ENCODE measurements at regions not wholly inside any gene's neighbourhood (a gene's known extent, or its start where the extent isn't known, plus 50 kb on each side); places are given as distances from the start of the nearest gene placed in this dataset.

- no peaks in the 10 kb centered on the region for H3K79me1 ChIP-seq (ENCODE audit: insufficient read depth, low read depth, low read length, poor library complexity, severe bottlenecking)
- no peak overlapping the region for H3T11ph ChIP-seq (ENCODE audit: low read length)
- H2AK5ac ChIP-seq (ENCODE audit: insufficient read length, low read length) = no peak overlapping the region
- no peaks in the 10 kb centered on the region for H4K20me1 ChIP-seq (ENCODE audit: control insufficient read depth, insufficient read depth, insufficient read length)
- no peak overlapping the region for H3K27ac ChIP-seq (ENCODE audit: insufficient read length, low read depth, low read length)
- Mint-ChIP-seq H3K4me1 (peaks cover 0 to 12% of the 10 kb centered on the region in 2 experiments; a peak in 2 of 4 replicates), H3K36me3 (ENCODE audit: insufficient read depth in 1 of 3, low read depth in 3 of 3) (no peaks in the 10 kb centered on the region), H3K27ac (no peak overlapping the region), H3K27me3 (ENCODE audit: low read depth) (peaks cover 11% of the 10 kb centered on the region), H3K9me3 (no peaks in the 10 kb centered on the region), H3K4me3 (no peak overlapping the region)
- H3K4me2 ChIP-seq (ENCODE audit: insufficient read depth, insufficient read length, low read length) = no peak overlapping the region
- H2BK20ac ChIP-seq (ENCODE audit: low read depth, low read length, poor library complexity, severe bottlenecking) = no peak overlapping the region
- H3K79me2 ChIP-seq (ENCODE audit: insufficient read depth, low read length) = no peaks in the 10 kb centered on the region
- no peak overlapping the region for H2BK15ac ChIP-seq (ENCODE audit: low read depth, low read length)
- H3K23ac ChIP-seq (ENCODE audit: insufficient read length, low read depth, low read length) = no peak overlapping the region
- no peak for TF ChIP-seq CTCF (conservative IDR thresholded peaks at IDR 0.05)
- no peak overlapping the region for H3K18ac ChIP-seq (ENCODE audit: insufficient read length, low read depth, low read length)
- H3K56ac ChIP-seq (ENCODE audit: insufficient read length, low read depth, low read length) = no peak overlapping the region
- H2BK120ac ChIP-seq (ENCODE audit: low read depth, low read length, poor library complexity, severe bottlenecking) = no peak overlapping the region
- no CpG with 5 or more reads among the region's 1 CpG for WGBS (ENCODE audit: extremely low coverage, insufficient read length, low lambda C conversion rate)
- H3K14ac ChIP-seq (ENCODE audit: insufficient read depth, low read length) = no peak overlapping the region
- no peak overlapping the region for H3K9ac ChIP-seq (ENCODE audit: extremely low read depth, insufficient read length, low read length)
- no peak overlapping the region for H4K91ac ChIP-seq (ENCODE audit: insufficient read length, low read depth, low read length)
- H2BK12ac ChIP-seq (ENCODE audit: insufficient read length, low read depth, low read length) = no peak overlapping the region
- no peak overlapping the region for H3K4ac ChIP-seq (ENCODE audit: low read depth, low read length)
- no peaks in the 10 kb centered on the region for H3K4me1 ChIP-seq (ENCODE audit: insufficient read depth, low read length)
- no peaks in the 10 kb centered on the region for H3K23me2 ChIP-seq (ENCODE audit: insufficient read length, low read depth, low read length, poor library complexity, severe bottlenecking)
- no peak overlapping the region for H2AFZ ChIP-seq (ENCODE audit: low read length)
- H4K8ac ChIP-seq (replicated peaks; ENCODE audit: insufficient read length, low read depth, low read length) = no peak overlapping the region
- H3K27me3 ChIP-seq (ENCODE audit: insufficient read depth, low read length) = no peaks in the 10 kb centered on the region; the same call in 1 of the 2 replicates
- H2BK5ac ChIP-seq (ENCODE audit: insufficient read length, low read length) = no peak overlapping the region
- no peak for DNase-seq
- H3K9me3 ChIP-seq (ENCODE audit: control insufficient read depth, low read depth, low read length) = no peaks in the 10 kb centered on the region
- no peak overlapping the region for H4K5ac ChIP-seq (ENCODE audit: insufficient read length, low read depth, low read length)
Measured at GRCh38 chr22:27598792-27599191, 202.8 kb downstream of the MN1 start.
